D341Med (cell line): ENCODE measurements at regions not wholly inside any gene's neighbourhood (a gene's known extent, or its start where the extent isn't known, plus 50 kb on each side); places are given as distances from the start of the nearest gene placed in this dataset.
"Not testable (repeated sequence)": the region's sequence is repeated elsewhere in the genome, so short reads cannot be mapped to it uniquely, and the experiment has no call there.

Experiments used
- DNase-seq: peaks from one replicate; pipeline ENCODE4 v3.0.0; 2012; ENCODE audit warnings: low spot score

DNA sequence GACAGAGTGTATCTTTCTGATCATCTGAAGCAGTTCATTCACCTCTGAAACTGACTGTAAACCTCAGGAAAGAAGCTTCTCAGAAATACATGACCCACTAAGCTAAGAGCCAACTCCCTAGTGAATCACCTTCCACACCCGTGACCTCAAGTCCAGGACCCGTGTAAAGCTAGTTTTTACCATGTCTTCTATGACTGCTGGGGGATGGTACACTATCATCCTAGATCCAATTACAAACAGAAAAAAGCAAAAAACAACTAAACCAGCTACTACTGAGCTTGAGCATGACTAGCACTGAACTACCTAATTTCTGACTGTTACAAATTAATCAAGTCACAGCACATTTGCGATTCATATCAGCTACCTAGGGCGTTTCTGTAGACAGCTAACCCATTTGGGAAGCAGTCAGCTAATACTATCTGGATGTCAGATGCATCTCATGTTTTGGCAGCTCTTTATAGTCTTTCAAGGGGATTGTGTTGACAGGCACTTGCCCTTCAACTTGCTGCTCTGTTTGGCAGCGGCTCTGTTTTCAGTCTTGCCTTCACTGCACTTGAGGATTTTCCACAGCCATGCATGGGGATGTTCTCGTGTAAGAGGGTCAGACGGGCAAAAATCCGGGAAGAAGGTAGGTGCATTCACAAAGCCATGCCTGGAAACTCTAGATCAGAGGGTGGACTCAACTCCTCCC is 350.3 kb downstream of the ANAPC1 start:
- DNase-seq, result not testable (repeated sequence)

DNA sequence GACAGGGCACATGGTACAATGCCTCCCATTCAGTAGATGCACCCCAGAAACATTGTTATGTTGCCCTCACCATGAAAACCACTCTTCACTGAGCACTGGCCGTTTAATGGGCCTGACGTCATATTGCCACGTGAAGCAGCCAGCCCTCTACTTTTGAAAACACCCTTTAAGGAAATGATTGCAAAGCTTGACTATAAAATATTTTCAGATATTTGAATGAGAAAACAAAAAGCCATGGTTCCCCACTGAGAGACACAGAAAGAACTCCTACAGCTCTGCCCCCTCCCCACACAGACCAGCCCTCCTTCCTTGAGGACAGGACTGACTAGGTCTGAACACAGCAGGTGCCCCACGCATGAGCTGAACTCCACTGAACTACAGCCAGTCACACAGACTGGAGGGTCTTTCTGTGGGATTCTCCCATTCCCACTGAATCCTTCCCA is 349.1 kb downstream of the ANAPC1 start:
- DNase-seq, result no peak

DNA sequence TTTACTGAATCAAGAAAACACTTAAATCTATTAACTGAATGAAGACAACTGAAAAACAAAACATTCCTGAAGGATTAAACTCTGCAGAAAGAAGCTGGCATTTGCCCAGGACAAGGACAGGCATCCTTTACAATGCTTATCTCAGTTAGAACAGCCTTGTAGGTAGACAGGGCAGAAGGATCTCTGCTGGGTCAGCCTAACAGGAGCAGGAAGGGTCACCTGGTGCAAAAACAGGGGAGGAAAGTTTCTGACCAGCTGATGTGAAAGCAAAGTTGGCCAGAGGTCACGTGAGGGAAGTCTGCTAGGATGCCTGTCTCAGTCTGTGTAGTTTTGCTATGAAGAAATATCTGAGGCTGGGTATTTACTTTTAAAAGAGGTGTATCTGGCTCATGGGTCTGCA is 348.6 kb downstream of the ANAPC1 start:
- no peak for DNase-seq

DNA sequence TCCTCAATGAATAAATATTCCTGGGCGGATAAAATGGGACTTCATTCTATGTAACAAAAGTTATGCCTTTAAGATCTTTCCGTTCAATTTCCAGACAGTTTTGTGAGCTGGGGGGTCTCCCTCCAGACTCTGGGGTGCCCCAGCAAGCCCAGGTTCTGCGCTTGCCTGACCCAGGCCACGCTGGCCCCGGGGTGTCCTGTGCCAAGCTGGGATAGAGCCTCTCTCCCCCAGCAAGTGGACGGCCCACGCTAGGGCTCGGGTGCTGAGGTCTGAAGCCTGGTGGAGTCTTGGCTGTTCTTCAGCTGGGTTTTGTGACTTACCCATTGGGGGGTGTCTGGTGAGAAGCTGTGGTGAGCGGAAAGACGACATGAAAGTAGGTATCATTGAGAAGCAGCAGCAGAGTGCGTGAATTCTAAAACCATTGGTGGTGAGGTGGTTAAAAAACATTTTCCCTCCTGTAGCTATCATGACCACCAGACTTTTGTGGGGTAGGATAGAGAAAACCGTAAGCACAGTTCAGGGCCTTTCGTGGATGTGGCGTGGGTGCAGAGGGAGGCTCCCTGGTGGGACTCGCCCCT is 346.8 kb downstream of the ANAPC1 start:
- no peak for DNase-seq

DNA sequence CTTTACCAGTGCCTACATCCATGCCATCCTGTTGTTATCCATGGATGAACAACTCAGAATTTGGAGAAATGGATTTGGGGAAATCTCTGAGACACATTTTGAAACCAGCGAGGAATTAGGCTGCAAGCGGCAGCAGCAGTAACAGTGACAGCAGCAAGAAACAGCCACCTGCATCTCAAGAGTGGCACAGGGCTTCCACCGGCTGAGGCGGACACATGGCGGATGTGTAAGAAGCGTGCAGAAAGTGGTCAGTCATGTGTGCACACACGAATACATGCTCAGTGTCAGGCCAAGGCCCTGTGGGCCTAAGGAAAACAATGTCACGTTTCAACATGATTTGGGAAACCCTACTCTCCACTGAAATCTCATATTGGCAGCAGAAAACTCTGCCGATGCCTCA is 344.0 kb downstream of the ANAPC1 start:
- not testable (repeated sequence) for DNase-seq

DNA sequence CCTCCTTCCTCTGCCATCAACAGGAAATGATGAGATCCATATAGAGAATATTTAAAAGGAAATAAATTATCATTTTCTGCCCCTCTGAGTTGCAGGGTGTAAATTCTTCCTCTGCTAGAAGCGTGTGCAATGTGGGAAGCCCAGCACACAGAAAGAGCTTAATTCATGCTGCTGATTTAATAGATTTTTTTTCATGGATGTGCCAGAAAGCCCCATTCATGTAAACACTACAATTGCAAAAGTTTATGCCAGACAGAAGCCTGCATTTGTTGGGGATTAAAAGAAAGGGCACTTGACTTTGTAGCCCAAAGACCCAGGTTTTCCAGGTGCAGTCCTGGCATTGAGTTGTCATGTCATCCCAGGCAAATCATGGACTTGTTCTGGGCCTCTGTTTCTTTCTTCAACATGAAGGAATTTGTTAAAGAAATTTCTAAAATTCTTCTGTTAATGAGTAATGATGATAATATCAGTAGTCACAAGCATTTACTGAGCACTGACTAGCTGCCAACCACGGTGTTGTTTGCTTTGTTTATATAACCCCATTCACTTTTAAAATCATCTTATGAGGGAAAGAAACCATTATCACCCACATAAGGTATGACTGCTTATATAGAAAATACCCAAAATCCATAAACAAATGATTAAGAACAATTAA is 341.7 kb downstream of the ANAPC1 start:
- DNase-seq, result not testable (repeated sequence)

DNA sequence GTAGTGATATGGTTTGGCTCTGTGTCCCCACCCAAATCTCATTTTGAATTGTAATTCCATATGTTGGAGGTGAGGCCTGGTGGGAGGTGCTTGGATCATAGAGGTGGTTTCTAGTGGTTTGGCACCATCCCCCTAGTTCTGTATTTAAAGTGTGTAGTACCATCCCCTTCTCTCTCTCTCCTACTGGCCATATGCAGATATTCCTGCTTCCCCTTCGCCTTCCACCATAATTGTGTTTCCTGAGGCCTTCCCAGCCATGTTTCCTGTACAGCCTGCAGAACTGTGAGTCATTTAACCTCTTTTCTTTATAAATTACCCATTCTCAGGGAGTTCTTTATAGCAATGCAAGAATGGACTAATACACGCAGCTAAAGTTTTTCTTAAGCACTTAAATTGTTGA is 340.0 kb downstream of the ANAPC1 start:
- not testable (repeated sequence) for DNase-seq

DNA sequence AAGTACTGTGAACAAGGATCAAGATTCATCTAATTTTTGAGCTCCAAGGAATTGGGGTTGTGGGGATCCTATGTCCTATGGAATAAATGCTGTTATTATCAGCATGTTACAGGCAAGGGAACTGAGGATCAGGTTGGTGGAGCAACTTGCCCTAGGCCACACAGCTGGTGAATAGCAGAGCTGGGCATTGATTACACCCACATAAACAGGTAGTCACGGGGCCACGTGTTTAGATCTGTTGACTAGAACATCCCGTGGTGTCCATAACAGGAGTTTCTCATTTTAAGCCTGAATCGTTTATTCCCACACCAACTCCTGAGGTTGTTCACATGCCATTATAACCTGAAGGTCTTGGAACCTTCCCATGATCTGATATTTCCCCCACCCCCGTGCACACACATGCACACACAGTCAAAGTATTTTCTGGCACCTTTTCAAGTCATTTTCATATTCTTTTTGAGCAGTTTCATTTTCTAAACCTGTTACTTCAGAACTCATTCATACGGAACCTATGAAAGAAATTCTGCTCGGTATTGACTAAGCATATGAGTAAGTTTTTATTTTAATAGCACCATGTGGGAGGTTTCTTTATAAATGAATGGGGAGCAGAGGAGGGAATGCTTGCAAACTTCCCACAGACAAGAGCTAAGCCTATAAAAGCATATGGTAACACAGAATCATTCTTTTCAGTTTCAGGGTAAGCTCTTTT is 338.1 kb downstream of the ANAPC1 start:
- not testable (repeated sequence) for DNase-seq

DNA sequence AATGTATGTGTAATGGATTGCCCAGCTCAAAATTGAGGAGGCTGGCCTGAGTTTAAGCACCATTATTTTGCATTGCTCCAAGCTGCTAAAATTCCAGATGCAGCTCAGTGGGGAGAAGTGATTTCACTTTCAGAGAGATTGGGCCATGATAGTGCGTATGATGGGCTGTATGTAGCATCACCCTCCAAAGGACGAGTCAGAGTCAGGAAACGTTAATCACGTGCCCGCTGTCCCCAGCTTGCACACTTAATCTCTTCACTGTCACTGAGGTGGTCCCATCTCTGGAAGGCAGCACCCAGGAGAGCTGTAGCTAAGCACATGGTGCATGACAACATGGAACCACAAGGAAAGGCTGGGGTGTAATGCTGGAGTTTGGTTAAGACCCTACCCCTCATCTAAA is 337.4 kb downstream of the ANAPC1 start:
- not testable (repeated sequence) for DNase-seq

DNA sequence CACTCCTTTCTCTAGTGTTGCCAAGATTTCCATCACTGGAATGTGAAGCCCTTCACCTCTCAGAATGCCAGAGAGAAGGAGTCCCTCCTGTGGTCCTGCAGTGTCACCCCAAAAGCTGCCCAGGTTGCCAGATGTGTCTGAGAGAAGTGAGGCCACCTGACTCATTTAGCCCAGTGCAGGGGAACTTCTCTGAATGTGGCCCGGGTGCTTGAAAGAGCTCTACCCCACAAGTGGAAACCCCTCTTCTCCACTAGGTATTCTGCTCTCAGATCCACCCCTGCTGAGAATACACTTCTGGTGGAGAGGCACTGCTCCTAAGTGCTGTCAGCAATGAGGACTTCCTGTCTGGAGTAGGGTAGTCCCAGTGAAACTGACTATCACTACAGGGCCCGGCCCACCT is 334.8 kb downstream of the ANAPC1 start:
- not testable (repeated sequence) for DNase-seq

DNA sequence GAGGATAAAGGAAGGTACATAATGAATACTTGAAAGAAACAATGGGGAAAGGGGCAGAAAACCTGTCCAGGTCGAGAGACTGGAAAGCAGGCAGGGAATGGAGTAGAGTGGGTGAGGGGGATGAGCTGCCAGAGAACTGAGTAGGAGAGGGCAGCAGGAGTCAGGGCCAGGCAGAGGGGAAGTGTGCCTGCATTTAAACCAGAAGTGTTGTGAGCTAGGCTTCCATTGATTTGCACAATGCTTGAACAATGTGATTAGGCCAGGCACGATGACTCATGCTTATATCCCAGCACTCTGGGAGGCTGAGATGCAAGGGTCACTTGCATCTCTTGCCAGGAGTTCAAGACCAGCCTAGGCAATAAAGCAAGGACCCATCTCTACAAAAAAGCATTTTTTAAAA is 332.6 kb downstream of the ANAPC1 start:
- DNase-seq, result not testable (repeated sequence)

DNA sequence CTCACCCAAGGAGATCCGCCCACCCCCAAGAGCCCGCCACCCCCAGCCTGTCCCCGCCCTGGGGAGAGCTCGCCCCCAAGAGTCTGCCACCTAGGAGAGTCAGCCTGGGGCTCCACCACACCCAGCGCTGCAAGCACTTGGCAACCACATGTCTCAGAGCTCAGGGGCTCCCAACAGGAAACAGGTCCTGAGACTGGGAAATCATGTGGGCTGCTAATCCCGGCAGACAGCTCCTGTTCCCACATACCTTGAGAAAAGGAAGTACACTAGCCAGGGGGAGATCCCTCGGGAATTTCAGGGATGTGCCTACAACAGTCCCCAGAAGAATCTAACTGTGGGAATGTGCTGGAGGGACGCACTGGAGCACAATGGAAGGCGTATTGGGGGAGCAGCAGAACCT is 331.4 kb downstream of the ANAPC1 start:
- DNase-seq, result not testable (repeated sequence)

DNA sequence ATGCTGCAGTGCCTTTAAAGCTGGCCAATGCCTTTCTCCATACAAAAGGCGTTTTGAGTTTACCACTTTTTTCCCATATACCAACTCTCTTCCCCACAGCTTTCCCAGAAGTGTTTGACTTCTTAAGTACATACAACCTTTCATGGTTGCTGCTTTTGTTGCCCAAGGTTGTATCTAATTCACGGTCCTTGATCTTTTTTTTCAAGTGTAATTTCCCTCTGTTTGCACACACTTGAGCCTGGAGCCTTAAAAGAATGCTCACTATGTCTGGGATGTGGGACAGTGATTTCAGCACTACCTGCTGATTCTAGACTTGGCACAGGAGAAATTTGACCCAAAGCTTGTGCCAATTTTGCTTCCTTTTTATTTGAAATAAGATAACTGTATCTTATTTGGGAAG is 324.7 kb downstream of the ANAPC1 start:
- not testable (repeated sequence) for DNase-seq

DNA sequence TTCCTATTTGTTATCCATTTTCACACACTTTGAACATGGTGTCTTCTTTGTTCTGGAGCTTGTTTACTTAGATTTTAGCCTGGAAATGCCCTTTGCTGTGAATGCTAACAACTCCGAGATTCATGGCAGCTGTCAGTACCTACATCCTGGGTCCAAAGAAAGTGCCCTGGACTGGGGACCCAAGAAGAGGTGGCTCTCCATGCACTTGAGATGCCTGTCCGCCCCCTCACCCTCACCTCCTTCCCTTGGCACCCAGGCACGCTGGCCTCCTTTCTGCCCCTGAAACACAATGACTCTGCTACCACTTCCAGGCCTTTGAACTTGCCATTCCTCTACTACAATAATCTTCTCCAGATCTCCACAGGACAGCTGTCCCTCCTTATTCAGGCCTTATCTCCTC is 324.2 kb downstream of the ANAPC1 start:
- not testable (repeated sequence) for DNase-seq

DNA sequence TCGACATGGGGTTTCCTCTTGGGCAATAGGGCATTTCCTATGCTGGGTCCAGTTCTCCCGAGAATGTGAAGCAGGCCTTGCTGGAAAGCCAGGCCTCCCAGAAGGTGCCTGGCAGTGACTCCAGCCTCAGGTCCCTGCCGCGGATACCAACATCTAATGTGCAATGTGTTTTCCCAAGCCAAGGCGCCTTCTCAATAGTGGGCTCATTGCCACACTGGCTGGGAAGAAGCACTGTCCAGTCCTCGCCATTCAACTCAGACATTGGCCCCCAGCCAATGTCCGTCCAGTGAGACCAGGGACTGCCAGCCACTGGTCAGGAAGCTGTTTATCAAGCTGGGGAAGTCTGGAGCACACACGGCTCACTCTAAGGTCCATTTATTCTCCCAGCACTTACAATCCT is 317.9 kb downstream of the ANAPC1 start:
- not testable (repeated sequence) for DNase-seq

DNA sequence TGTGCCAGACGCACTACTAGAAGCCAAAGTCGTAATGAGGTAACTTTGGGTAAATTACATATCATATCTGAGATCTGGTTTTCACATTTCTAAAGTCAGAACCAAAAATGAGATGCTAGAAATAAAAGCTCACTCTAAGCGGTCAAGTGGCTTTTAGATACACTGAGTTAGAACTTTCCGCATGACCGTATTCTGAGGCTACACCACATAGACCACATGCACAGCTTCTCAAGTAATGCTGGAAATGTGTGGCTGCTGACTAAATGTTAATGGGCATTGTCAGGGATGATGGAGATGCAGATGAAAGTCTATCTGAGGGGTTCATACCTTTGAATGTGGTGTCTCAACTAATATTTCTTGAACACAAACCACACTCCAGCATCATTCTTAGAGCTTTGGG is 316.8 kb downstream of the ANAPC1 start:
- DNase-seq, result not testable (repeated sequence)

DNA sequence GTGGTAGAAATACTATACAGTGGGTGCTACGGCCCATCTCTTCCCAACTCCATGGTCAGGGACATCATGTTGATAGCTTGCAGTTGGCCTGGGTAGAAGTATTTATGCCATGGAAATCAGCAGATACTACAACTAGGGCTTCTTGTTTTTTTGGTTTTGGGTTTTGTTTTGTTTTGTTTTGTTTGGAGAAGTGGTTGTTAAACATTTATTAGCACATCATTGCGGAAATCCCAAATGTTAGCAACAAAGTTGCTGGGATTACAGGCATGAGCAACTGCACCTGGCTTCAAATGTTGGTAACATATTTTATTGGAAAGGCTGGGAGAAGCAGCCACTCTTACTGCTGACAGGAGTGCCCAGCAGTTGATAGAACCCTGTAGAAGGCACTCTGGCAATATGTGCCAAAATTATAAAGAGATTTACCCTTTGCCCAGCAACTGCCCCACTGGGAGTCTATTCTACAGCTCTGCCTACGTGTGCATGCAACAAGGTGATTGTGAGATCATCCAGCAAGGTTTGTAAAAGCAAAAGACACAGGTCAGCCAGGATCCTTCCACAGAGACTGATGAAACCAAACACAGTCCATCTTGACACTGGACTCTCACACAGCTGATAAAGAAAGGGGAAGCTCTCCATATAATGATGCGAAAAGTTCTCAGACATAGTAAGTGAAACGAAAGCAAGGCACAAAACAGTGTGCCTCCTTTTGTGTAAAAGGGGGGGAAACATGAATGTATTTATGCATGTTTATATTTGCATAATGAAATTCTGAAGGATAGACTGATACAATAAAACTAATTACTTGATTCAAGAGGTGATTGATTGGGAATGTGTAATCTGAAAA is 314.4 kb downstream of the ANAPC1 start:
- DNase-seq, result not testable (repeated sequence)

DNA sequence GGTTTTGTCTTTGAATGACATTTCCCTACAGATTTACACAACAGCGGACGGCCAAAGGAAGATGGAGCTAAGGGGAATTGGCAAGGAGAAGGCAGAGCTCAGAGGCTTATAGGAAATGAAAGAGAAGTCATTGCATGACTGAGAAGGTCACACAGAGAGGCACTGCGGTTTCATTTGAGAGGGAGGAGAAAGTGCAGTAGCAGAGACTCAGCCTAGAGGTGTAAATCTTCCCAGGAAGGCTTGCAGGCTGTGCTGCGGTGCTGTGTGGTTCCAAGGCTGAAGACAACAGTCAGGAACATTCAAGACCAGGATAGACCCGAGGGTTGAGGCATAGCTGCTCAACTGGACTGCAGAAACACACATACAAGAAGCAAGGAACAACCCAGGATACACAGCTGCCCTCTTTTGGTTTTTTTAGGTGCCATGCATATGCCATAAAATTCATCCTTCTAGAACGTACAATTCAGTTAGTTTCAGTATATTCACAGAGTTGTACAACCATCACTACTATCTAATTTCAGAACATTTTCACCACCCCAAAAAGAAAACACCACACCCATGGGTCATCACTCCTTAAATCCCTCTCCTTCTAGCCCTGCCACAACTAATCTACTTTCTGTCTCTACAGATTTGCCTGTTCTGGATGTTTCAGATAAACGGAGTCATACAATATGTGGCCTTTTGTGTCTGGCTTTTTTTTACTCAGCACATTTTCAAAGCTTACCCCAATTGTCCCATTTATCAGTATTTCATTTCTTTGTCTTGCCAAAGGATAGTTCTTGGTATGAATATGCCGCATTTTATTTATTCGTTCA is 313.5 kb downstream of the ANAPC1 start:
- DNase-seq, result not testable (repeated sequence)

DNA sequence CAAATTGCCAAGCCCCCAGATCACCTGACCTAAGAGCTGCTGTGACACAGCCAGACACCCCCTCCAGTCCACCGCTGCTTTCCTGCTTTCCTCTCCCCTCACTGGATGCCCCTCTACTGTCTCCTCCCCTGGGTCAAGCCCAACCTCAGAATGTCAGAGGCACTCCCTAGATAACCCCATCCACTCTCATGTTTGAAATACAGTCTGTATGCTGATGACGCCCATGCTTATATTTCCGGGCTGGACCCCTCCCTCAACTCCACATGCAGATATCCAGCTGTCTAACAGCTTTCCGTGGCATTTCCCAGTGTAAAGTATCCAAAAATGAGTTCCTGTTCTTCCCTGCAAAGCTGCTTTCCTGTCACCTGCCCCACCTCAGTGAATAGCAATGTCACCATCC is 309.2 kb downstream of the ANAPC1 start:
- not testable (repeated sequence) for DNase-seq

DNA sequence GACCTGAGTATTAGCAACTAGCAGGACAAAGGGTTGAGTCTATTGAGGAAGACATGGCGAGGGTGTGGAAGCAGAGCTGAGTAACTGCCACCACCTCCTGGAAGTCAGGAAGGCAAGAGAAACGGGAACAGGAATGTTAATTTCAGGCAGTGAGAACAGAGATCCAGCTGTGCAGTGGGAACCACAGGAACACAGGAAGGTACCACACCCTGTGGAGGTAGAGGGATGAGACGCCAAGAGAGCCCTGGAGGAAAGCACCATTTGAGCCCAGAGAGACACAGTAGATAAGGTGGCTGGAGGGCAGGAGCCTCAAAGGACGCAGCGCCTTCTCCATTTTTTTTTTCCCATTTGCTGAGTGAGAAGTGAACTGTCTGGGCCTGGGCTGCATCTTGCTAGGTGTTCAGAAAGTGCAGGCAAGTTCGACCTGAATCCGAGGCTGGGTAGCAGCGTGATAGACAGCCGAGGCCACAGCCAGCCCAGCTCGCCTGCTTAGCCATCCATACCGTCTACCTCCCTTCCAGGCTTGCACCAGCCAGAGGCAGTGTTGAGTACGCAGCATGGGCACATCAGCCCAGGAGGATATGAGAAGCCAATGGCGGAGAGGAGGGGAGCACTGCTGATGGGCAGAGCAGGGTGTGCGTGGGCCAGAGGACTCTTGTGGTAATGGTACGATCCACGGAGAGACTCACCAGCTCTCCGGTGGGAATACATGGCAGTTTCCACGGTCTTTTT is 306.7 kb downstream of the ANAPC1 start:
- not testable (repeated sequence) for DNase-seq
